Nephron (organoid): ENCODE measurements at regions not wholly inside any gene's neighbourhood (a gene's known extent, or its start where the extent isn't known, plus 50 kb on each side); places are given as distances from the start of the nearest gene placed in this dataset.
"Not testable (repeated sequence)": the region's sequence is repeated elsewhere in the genome, so short reads cannot be mapped to it uniquely, and the experiment has no call there.

Experiments
- H3K27ac Mint-ChIP-seq, 3 experiments: 2 replicates each; pipeline ENCODE4 v1.8.0; 2020; ENCODE audit warnings: mixed read lengths in 3 of 3, mild to moderate bottlenecking in 2 of 3, moderate library complexity in 1 of 3
- H3K27me3 Mint-ChIP-seq: 2 replicates; pipeline ENCODE4 v1.8.0; 2021; ENCODE audit warnings: low read depth, mild to moderate bottlenecking, moderate library complexity, mixed read lengths
- H3K36me3 Mint-ChIP-seq: 2 replicates; pipeline ENCODE4 v1.8.0; 2020; ENCODE audit warnings: low read depth, mixed read lengths
- H3K4me1 Mint-ChIP-seq: 2 replicates; pipeline ENCODE4 v1.8.0; 2020; ENCODE audit warnings: mixed read lengths
- H3K4me3 Mint-ChIP-seq, 3 experiments: 2 replicates each; pipeline ENCODE4 v1.8.0; 2020; ENCODE audit warnings: mild to moderate bottlenecking in 3 of 3, mixed read lengths in 3 of 3, moderate library complexity in 2 of 3
- H3K9me3 Mint-ChIP-seq: 2 replicates; pipeline ENCODE4 v1.8.0; 2020; ENCODE audit warnings: mixed read lengths
- CTCF ChIP-seq, 3 experiments: fragments of 200-600 bp; sonication (generic); IDR thresholded peaks; one replicate each; pipeline ENCODE4 v1.5.0; 2021; ENCODE audit warnings: antibody characterized with exemption in 3 of 3; ENCODE audit not compliant: unreplicated experiment in 3 of 3

DNA sequence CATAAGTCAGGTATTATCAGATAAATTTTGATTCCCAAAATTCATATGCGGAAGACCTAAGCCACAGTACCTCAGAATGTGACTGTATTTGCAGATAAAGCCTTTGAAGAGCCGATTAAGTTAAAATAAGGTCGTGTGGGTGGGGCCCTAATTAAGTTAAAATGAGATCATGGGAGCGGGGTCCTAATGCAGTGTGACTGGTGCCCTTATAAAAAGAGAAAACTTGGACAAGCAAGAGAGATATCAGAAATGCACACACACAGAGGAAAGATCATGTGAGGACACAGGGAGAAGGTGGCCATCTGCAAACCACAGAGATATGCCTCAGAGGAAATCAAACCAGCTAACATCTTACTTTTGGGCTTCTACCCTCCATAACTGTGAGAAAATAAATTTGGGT is 236.1 kb downstream of the FBXO8 start:
- Mint-ChIP-seq H3K27ac (no peak overlapping the region), H3K4me1 (no peaks in the 10 kb centered on the region)

GRCh38 chr4:174045829-174046228 is 237.6 kb downstream of the FBXO8 start:
- not testable (repeated sequence) for H3K27me3 Mint-ChIP-seq, H3K4me3 Mint-ChIP-seq, H3K4me1 Mint-ChIP-seq, H3K36me3 Mint-ChIP-seq, H3K9me3 Mint-ChIP-seq, H3K27ac Mint-ChIP-seq

More for the DNA sequence above, 236.1 kb downstream of the FBXO8 start:
- Mint-ChIP-seq H3K27me3 (no peaks in the 10 kb centered on the region), H3K36me3 (no peaks in the 10 kb centered on the region), H3K4me3 (no peak overlapping the region), H3K9me3 (no peaks in the 10 kb centered on the region)
- no peak for TF ChIP-seq CTCF (IDR thresholded peaks at IDR 0.05; ENCODE audit: unreplicated experiment in 3 of 3)

- no peaks in the 10 kb centered on the region for H3K36me3 Mint-ChIP-seq
- H3K4me3 Mint-ChIP-seq = no peak overlapping the region
- no peaks in the 10 kb centered on the region for H3K27me3 Mint-ChIP-seq
- no peak for TF ChIP-seq CTCF (IDR thresholded peaks at IDR 0.05; ENCODE audit: unreplicated experiment in 3 of 3)
- H3K27ac Mint-ChIP-seq = no peak overlapping the region
- no peaks in the 10 kb centered on the region for H3K4me1 Mint-ChIP-seq
- no peaks in the 10 kb centered on the region for H3K9me3 Mint-ChIP-seq
These were observed 238.1 kb downstream of the FBXO8 start for GRCh38 chr4:174045381-174045780.

- peaks cover 9% of the 10 kb centered on the region for H3K4me1 Mint-ChIP-seq
- no peak overlapping the region for H3K27ac Mint-ChIP-seq
- H3K9me3 Mint-ChIP-seq = no peaks in the 10 kb centered on the region
- no peaks in the 10 kb centered on the region for H3K36me3 Mint-ChIP-seq
- H3K4me3 Mint-ChIP-seq = no peak overlapping the region
- H3K27me3 Mint-ChIP-seq = no peaks in the 10 kb centered on the region
- TF ChIP-seq CTCF (IDR thresholded peaks at IDR 0.05; ENCODE audit: unreplicated experiment in 3 of 3) = no peak
These were observed 241.8 kb downstream of the FBXO8 start for GRCh38 chr4:174041555-174042105.

DNA sequence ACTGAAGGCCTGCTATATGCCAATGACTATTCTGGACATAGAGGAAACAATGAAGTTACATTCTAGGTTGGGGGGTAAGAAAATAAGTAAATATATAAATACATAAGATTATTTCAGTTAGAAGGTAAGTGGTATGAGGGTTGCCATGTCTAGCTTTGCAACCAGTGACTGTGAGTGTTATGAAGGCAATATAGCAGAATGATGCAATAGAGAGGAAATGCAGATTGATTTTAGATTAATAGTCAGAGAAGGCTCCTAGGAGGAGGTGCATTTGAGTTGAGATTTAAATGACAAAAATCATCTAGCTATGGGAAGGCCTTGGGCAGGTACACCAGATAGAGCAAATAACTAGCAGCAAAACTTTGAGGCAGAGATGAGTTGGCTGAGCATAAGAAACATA is 243.2 kb downstream of the FBXO8 start:
- H3K27ac Mint-ChIP-seq = no peak overlapping the region
- no peak overlapping the region for H3K4me3 Mint-ChIP-seq
- H3K9me3 Mint-ChIP-seq = no peaks in the 10 kb centered on the region
- no peak for TF ChIP-seq CTCF (IDR thresholded peaks at IDR 0.05; ENCODE audit: unreplicated experiment in 3 of 3)
- H3K4me1 Mint-ChIP-seq = peaks cover 9% of the 10 kb centered on the region
- no peaks in the 10 kb centered on the region for H3K27me3 Mint-ChIP-seq
- no peaks in the 10 kb centered on the region for H3K36me3 Mint-ChIP-seq

DNA sequence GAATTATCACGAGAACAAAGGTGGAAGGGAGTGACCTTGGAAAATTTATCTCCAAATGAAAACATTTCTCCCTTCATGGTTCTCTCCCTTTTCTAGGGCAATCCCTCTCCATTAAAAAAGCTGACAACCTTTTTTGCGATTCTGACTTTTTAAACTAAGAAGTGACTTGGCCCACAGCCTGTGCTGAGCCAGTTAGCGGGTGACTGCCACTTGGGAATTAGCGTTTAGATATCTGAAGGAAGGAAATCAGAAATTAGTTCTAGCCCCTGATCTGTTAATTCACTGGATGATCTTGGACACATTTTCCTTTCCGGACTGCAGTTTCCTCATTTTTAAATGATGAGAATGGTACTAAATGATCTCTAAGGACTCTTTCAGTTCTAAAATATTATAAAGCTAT is 245.0 kb downstream of the FBXO8 start:
- Mint-ChIP-seq H3K27ac (no peak overlapping the region), H3K4me3 (no peak overlapping the region), H3K36me3 (no peaks in the 10 kb centered on the region), H3K4me1 (peaks cover 9% of the 10 kb centered on the region), H3K27me3 (no peaks in the 10 kb centered on the region), H3K9me3 (no peaks in the 10 kb centered on the region)
- TF ChIP-seq CTCF (IDR thresholded peaks at IDR 0.05; ENCODE audit: unreplicated experiment in 3 of 3) = no peak
